SK-N-SH treated with all-trans-retinoic acid at 6 μM for 48 hours (cell line): ENCODE measurements at regions not wholly inside any gene's neighbourhood (a gene's known extent, or its start where the extent isn't known, plus 50 kb on each side); places are given as distances from the start of the nearest gene placed in this dataset.

Experiments
- RARB ChIP-seq: fragments of 250-450 bp; sonication (Bioruptor Pico); IDR thresholded peaks from 2 replicates; pipeline ENCODE4 v1.8.0; 2021; ENCODE audit warnings: mild to moderate bottlenecking, moderate library complexity
- TCF4 ChIP-seq: fragments of 250-450 bp; sonication (Bioruptor Pico); IDR thresholded peaks from 2 replicates; pipeline ENCODE4 v1.8.0; 2021; ENCODE audit warnings: mild to moderate bottlenecking, moderate library complexity, borderline replicate concordance
- ZFP30 ChIP-seq: fragments of 450-650 bp; formaldehyde crosslinking; IDR thresholded peaks from 2 replicates; pipeline ENCODE4 v1.5.0; 2022; ENCODE audit warnings: mild to moderate bottlenecking, moderate library complexity

- TF ChIP-seq TCF4, result no peak
- no peak for TF ChIP-seq RARB (CRISPR knock-in tag)
- no peak for TF ChIP-seq ZFP30 (CRISPR knock-in tag)
Measured at GRCh38 chr2:139631966-139632365, 851.8 kb upstream of the NXPH2 start.
